HEK293 (cell line): ENCODE measurements at regions not wholly inside any gene's neighbourhood (a gene's known extent, or its start where the extent isn't known, plus 50 kb on each side); places are given as distances from the start of the nearest gene placed in this dataset.

ENCODE experiments used
- CTCF ChIA-PET: fragments of 350-600 bp; formaldehyde crosslinking; extraction: SDS; loops from one replicate; lab custom pipeline; 2021; ENCODE audit warnings: antibody characterized with exemption; lab: Yijun Ruan, JAX
- POLR2A ChIA-PET: fragments of 300-600 bp; formaldehyde crosslinking; extraction: SDS; loops from one replicate; lab custom pipeline; 2020; ENCODE audit warnings: antibody characterized with exemption, inconsistent platforms; lab: Yijun Ruan, JAX
- H3K27ac ChIP-seq: fragments of 200-500 bp; sonication (Bioruptor generic); 2 replicates; pipeline ENCODE4 v1.5.1; 2014; ENCODE audit warnings: low read depth, low read length, control low read depth, inconsistent platforms; ENCODE audit errors: extremely low read depth
- H3K36me3 ChIP-seq, 2 experiments: fragments of 200-500 bp in 1 of 2; sonication (Bioruptor generic) in 1 of 2; 1 replicate in 1 of 2; 2 replicates in 1 of 2; pipeline ENCODE4 v1.5.1; 2014 to 2017; ENCODE audit warnings: inconsistent platforms in 2 of 2, low read length in 2 of 2; ENCODE audit not compliant: control insufficient read depth in 2 of 2, insufficient read depth in 1 of 2
- H3K4me1 ChIP-seq: fragments of 200-500 bp; sonication (Bioruptor generic); 2 replicates; pipeline ENCODE4 v1.5.1; 2014; ENCODE audit warnings: mild to moderate bottlenecking, low read length, inconsistent platforms; ENCODE audit not compliant: control insufficient read depth, insufficient read depth
- H3K4me3 ChIP-seq: 2 replicates; pipeline ENCODE4 v1.5.1; 2011; ENCODE audit warnings: low read depth, mild to moderate bottlenecking, control low read depth, low read length, moderate library complexity
- H3K9me3 ChIP-seq: fragments of 200-500 bp; sonication (Bioruptor generic); 2 replicates; pipeline ENCODE4 v1.5.1; 2014; ENCODE audit warnings: low read depth, low read length, inconsistent platforms; ENCODE audit not compliant: control insufficient read depth, insufficient read depth
- BCL11A ChIP-seq: fragments of 450-650 bp; formaldehyde crosslinking; IDR thresholded peaks from 2 replicates; pipeline ENCODE4 v1.5.1; 2016; ENCODE audit warnings: low read depth, missing biosample characterization, missing genetic modification characterization
- GLI2 ChIP-seq: fragments of 450-650 bp; formaldehyde crosslinking; IDR thresholded peaks from 2 replicates; pipeline ENCODE4; 2017; ENCODE audit warnings: missing biosample characterization, missing genetic modification characterization, low read depth, borderline replicate concordance
- GLI4 ChIP-seq: fragments of 450-650 bp; formaldehyde crosslinking; IDR thresholded peaks from 2 replicates; pipeline ENCODE4 v1.5.1; 2016; ENCODE audit warnings: missing biosample characterization, missing genetic modification characterization
- KLF16 ChIP-seq: fragments of 450-650 bp; formaldehyde crosslinking; IDR thresholded peaks from 2 replicates; pipeline ENCODE4 v1.5.1; 2017; ENCODE audit warnings: missing biosample characterization, missing genetic modification characterization
- KLF7 ChIP-seq: fragments of 450-650 bp; formaldehyde crosslinking; IDR thresholded peaks from 2 replicates; pipeline ENCODE4 v1.5.1; 2016; ENCODE audit warnings: missing biosample characterization, missing genetic modification characterization, borderline replicate concordance
- MEIS1 ChIP-seq: sonication (generic); formaldehyde crosslinking; IDR thresholded peaks from 2 replicates; pipeline ENCODE4 v1.8.1; 2022; ENCODE audit warnings: missing genetic modification reagents, mild to moderate bottlenecking, borderline replicate concordance
- MZF1 ChIP-seq: fragments of 450-650 bp; formaldehyde crosslinking; IDR thresholded peaks from 2 replicates; pipeline ENCODE4 v1.5.1; 2017; ENCODE audit warnings: missing biosample characterization, missing genetic modification characterization, borderline replicate concordance
- RBAK ChIP-seq: fragments of 450-650 bp; formaldehyde crosslinking; IDR thresholded peaks from 2 replicates; pipeline ENCODE4 v1.5.1; 2016; ENCODE audit warnings: missing biosample characterization, missing genetic modification characterization
- SP3 ChIP-seq: fragments of 450-650 bp; formaldehyde crosslinking; IDR thresholded peaks from 2 replicates; pipeline ENCODE4 v1.5.1; 2016; ENCODE audit warnings: missing biosample characterization, missing genetic modification characterization
- ZBTB17 ChIP-seq: fragments of 450-650 bp; formaldehyde crosslinking; IDR thresholded peaks from 2 replicates; pipeline ENCODE4 v1.5.1; 2016; ENCODE audit warnings: missing biosample characterization, missing genetic modification characterization
- ZFP37 ChIP-seq: fragments of 450-650 bp; formaldehyde crosslinking; IDR thresholded peaks from 2 replicates; pipeline ENCODE4 v1.5.1; 2016; ENCODE audit warnings: missing biosample characterization, missing genetic modification characterization
- ZNF140 ChIP-seq: fragments of 450-650 bp; formaldehyde crosslinking; IDR thresholded peaks from 2 replicates; pipeline ENCODE4 v1.5.1; 2016; ENCODE audit warnings: missing biosample characterization, missing genetic modification characterization
- ZNF248 ChIP-seq: fragments of 450-650 bp; formaldehyde crosslinking; IDR thresholded peaks from 2 replicates; pipeline ENCODE4 v1.5.1; 2017; ENCODE audit warnings: missing biosample characterization, missing genetic modification characterization
- ZNF366 ChIP-seq: fragments of 450-650 bp; formaldehyde crosslinking; conservative IDR thresholded peaks from 2 replicates; pipeline ENCODE4 v1.5.1; 2016; ENCODE audit warnings: missing biosample characterization, missing genetic modification characterization
- ZNF394 ChIP-seq: fragments of 450-650 bp; formaldehyde crosslinking; IDR thresholded peaks from 2 replicates; pipeline ENCODE4 v1.5.1; 2016; ENCODE audit warnings: missing biosample characterization, missing genetic modification characterization, mild to moderate bottlenecking, moderate library complexity, borderline replicate concordance
- ZNF473 ChIP-seq: fragments of 450-650 bp; formaldehyde crosslinking; IDR thresholded peaks from 2 replicates; pipeline ENCODE4 v1.5.1; 2017; ENCODE audit warnings: missing biosample characterization, missing genetic modification characterization
- ZNF561 ChIP-seq: fragments of 450-650 bp; IDR thresholded peaks from 2 replicates; pipeline ENCODE4 v1.5.1; 2018; ENCODE audit warnings: missing biosample characterization, missing genetic modification characterization, borderline replicate concordance
- ZNF623 ChIP-seq: fragments of 450-650 bp; formaldehyde crosslinking; IDR thresholded peaks from 2 replicates; pipeline ENCODE4 v1.5.1; 2016; ENCODE audit warnings: missing biosample characterization, missing genetic modification characterization
- ZNF664 ChIP-seq: fragments of 450-650 bp; formaldehyde crosslinking; IDR thresholded peaks from 2 replicates; pipeline ENCODE4 v1.5.1; 2016; ENCODE audit warnings: missing biosample characterization, missing genetic modification characterization
- ZNF677 ChIP-seq: fragments of 450-650 bp; IDR thresholded peaks from 2 replicates; pipeline ENCODE4 v1.5.0; 2018; ENCODE audit warnings: missing biosample characterization, mild to moderate bottlenecking, missing genetic modification characterization, moderate library complexity
- ZNF76 ChIP-seq: fragments of 450-650 bp; formaldehyde crosslinking; IDR thresholded peaks from 2 replicates; pipeline ENCODE4; 2016; ENCODE audit warnings: low read depth, missing biosample characterization, missing genetic modification characterization, borderline replicate concordance
- ZSCAN23 ChIP-seq: fragments of 450-650 bp; formaldehyde crosslinking; IDR thresholded peaks from 2 replicates; pipeline ENCODE4 v1.5.1; 2016; ENCODE audit warnings: missing biosample characterization, missing genetic modification characterization
- TF ChIP-seq, protein P1 (sequence below): fragments of 450-650 bp; formaldehyde crosslinking; IDR thresholded peaks from 2 replicates; pipeline ENCODE4 v1.5.1; 2017; ENCODE audit warnings: missing biosample characterization, missing genetic modification characterization
- TF ChIP-seq, protein P2 (sequence below): fragments of 450-650 bp; formaldehyde crosslinking; IDR thresholded peaks from 2 replicates; pipeline ENCODE4 v1.5.1; 2016; ENCODE audit warnings: missing biosample characterization, missing genetic modification characterization
- TF ChIP-seq, protein P3 (sequence below): fragments of 450-650 bp; formaldehyde crosslinking; IDR thresholded peaks from 2 replicates; pipeline ENCODE4 v1.5.1; 2016; ENCODE audit warnings: missing biosample characterization, missing genetic modification characterization

DNA sequence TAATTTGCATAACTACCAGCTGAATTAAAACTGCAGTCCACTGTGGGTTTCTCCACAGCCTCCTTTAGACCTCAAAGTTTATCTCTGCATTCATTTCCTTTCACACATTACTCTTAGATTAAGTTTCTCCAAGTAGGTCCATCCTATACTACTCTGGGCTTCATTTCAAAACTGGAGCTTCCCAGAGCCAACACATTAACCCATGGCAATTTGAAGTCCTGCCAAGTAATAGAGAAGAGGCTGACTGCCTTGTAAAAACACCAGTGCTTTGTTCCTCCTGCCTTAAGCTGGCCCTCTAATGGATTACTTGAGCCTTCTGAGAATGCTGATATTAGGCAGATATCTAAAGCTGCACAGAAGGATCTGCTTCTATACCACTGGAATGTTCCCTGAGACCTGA is 997.2 kb upstream of the SLIT2 start:
- POLR2A ChIA-PET = no interaction called here
- CTCF ChIA-PET = no interaction called here

DNA sequence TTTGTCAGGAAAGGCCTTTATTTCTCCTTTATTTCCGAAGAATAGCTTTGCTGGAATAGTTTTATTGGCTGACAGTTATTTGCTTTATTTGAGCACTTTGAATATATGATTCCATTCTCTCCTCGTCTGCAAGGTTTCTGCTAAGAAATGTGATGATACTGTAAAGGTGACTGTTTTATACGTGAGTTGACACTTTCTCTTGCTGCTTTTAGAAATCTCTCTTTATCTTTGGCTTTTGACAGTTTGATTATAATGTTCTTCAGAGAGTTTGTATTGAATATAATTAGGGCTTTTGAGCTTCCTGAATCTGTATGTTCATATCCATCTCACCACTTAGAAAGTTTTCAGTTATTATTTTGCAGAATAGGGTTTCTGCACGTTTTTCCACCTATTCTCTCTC is 1003.7 kb upstream of the SLIT2 start:
- H3K36me3 ChIP-seq = no peaks in the 10 kb centered on the region
- CTCF ChIA-PET = interaction anchor here (0.6 to 0.7 kb wide), 2 partner anchors 75 to 1508 kb away, joined by 3 read pairs; no protein-coding TSS in a partner anchor
- TF ChIP-seq ZNF473 (tag by site-specific recombination) (no peak), ZNF394 (tag by site-specific recombination) (no peak), ZNF140 (tag by site-specific recombination) (no peak), GLI4 (tag by site-specific recombination) (no peak), GLI2 (tag by site-specific recombination) (no peak)
- TF ChIP-seq, all 188 proteins: peak for 0
- H3K4me1 ChIP-seq = no peaks in the 10 kb centered on the region
- no peaks in the 10 kb centered on the region for H3K9me3 ChIP-seq
- no peak overlapping the region for H3K4me3 ChIP-seq
- H3K27ac ChIP-seq = no peak overlapping the region
- POLR2A ChIA-PET = no interaction called here

More for the DNA sequence above, 997.2 kb upstream of the SLIT2 start:
- Histone ChIP-seq H3K4me3 (no peak overlapping the region), H3K27ac (no peak overlapping the region), H3K9me3 (no peaks in the 10 kb centered on the region), H3K4me1 (no peaks in the 10 kb centered on the region), H3K36me3 (no peaks in the 10 kb centered on the region)
- TF ChIP-seq, protein P1, sequence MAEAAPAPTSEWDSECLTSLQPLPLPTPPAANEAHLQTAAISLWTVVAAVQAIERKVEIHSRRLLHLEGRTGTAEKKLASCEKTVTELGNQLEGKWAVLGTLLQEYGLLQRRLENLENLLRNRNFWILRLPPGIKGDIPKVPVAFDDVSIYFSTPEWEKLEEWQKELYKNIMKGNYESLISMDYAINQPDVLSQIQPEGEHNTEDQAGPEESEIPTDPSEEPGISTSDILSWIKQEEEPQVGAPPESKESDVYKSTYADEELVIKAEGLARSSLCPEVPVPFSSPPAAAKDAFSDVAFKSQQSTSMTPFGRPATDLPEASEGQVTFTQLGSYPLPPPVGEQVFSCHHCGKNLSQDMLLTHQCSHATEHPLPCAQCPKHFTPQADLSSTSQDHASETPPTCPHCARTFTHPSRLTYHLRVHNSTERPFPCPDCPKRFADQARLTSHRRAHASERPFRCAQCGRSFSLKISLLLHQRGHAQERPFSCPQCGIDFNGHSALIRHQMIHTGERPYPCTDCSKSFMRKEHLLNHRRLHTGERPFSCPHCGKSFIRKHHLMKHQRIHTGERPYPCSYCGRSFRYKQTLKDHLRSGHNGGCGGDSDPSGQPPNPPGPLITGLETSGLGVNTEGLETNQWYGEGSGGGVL = no peak
- TF ChIP-seq SP3 (tag by site-specific recombination) (no peak), KLF7 (tag by site-specific recombination) (no peak), KLF16 (tag by site-specific recombination) (no peak), ZBTB17 (tag by site-specific recombination) (no peak), ZNF248 (tag by site-specific recombination) (no peak)
- TF ChIP-seq, protein P2, sequence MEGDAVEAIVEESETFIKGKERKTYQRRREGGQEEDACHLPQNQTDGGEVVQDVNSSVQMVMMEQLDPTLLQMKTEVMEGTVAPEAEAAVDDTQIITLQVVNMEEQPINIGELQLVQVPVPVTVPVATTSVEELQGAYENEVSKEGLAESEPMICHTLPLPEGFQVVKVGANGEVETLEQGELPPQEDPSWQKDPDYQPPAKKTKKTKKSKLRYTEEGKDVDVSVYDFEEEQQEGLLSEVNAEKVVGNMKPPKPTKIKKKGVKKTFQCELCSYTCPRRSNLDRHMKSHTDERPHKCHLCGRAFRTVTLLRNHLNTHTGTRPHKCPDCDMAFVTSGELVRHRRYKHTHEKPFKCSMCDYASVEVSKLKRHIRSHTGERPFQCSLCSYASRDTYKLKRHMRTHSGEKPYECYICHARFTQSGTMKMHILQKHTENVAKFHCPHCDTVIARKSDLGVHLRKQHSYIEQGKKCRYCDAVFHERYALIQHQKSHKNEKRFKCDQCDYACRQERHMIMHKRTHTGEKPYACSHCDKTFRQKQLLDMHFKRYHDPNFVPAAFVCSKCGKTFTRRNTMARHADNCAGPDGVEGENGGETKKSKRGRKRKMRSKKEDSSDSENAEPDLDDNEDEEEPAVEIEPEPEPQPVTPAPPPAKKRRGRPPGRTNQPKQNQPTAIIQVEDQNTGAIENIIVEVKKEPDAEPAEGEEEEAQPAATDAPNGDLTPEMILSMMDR (tag by site-specific recombination) = no peak

DNA sequence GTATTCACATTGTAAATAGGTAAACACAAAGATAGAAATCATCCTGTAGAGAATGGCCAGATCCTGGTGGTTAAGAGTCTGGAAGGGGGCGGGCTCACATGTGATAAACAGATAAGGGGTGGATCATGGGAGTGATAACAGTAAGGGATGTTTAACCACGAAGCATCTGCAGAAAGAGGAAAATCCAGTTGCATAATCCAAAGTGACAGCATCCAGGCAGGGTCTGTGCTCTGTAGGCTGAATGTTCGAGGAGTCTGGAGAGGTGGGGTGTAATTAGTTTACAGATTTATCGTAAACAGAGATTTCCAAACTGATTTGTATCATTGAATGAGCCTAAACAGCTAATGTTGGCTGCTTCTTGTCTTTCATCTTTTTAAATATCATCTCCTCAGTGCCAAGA is 1009.8 kb upstream of the SLIT2 start:
- Histone ChIP-seq H3K4me1 (no peaks in the 10 kb centered on the region), H3K36me3 (no peaks in the 10 kb centered on the region), H3K9me3 (no peaks in the 10 kb centered on the region)
- CTCF ChIA-PET = no interaction called here
- TF ChIP-seq MEIS1 (CRISPR knock-in tag) (no peak), ZNF561 (tag by site-specific recombination) (no peak), ZNF677 (tag by site-specific recombination) (no peak), ZNF664 (tag by site-specific recombination) (no peak), MZF1 (tag by site-specific recombination) (no peak), ZSCAN23 (tag by site-specific recombination) (no peak), ZNF623 (no peak), RBAK (tag by site-specific recombination) (no peak), ZNF76 (tag by site-specific recombination) (no peak), ZFP37 (tag by site-specific recombination) (no peak), ZNF140 (tag by site-specific recombination) (no peak), BCL11A (no peak), ZNF366 (tag by site-specific recombination) (no peak), ZNF248 (tag by site-specific recombination) (no peak)
- TF ChIP-seq, protein P3, sequence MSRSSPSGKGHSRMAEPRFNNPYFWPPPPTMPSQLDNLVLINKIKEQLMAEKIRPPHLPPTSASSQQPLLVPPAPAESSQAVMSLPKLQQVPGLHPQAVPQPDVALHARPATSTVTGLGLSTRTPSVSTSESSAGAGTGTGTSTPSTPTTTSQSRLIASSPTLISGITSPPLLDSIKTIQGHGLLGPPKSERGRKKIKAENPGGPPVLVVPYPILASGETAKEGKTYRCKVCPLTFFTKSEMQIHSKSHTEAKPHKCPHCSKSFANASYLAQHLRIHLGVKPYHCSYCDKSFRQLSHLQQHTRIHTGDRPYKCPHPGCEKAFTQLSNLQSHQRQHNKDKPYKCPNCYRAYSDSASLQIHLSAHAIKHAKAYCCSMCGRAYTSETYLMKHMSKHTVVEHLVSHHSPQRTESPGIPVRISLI (tag by site-specific recombination) = no peak
- TF ChIP-seq, all 188 proteins: peak for 0
- Histone ChIP-seq H3K27ac (no peak overlapping the region), H3K4me3 (no peak overlapping the region)
- POLR2A ChIA-PET = no interaction called here
